H1 (cell line): ENCODE measurements at regions not wholly inside any gene's neighbourhood (a gene's known extent, or its start where the extent isn't known, plus 50 kb on each side); places are given as distances from the start of the nearest gene placed in this dataset.

ENCODE experiments used
- ATF3 ChIP-seq: IDR thresholded peaks from 2 replicates; pipeline ENCODE4 v1.6.1; 2011; ENCODE audit warnings: low read depth, mild to moderate bottlenecking, low read length; ENCODE audit not compliant: insufficient read depth
- BRCA1 ChIP-seq: IDR thresholded peaks from 2 replicates; pipeline ENCODE4 v1.6.1; 2012; ENCODE audit warnings: low read depth, low read length, improper control_type of control experiment
- EGR1 ChIP-seq: IDR thresholded peaks from 2 replicates; pipeline ENCODE4 v1.6.1; 2011; ENCODE audit warnings: low read depth, low read length, borderline replicate concordance
- EZH2 ChIP-seq: fragments of 200-600 bp; sonication (generic); IDR thresholded peaks from 2 replicates; pipeline ENCODE4 v1.7.1; 2012; ENCODE audit warnings: low read depth, mild to moderate bottlenecking, moderate library complexity, low read length, inconsistent platforms; ENCODE audit not compliant: severe bottlenecking
- POLR2A ChIP-seq, 2 experiments: IDR thresholded peaks; 1 replicate in 1 of 2; 2 replicates in 1 of 2; pipeline ENCODE4 v1.6.1; 2011; ENCODE audit warnings: low read depth in 2 of 2, low read length in 2 of 2, mild to moderate bottlenecking in 2 of 2; ENCODE audit errors: control extremely low read depth in 1 of 2
- RFX5 ChIP-seq: IDR thresholded peaks from 2 replicates; pipeline ENCODE4 v1.6.1; 2011; ENCODE audit warnings: low read depth, low read length, improper control_type of control experiment, borderline replicate concordance
- SIN3A ChIP-seq, 2 experiments: IDR thresholded peaks in 1 of 2; conservative IDR thresholded peaks in 1 of 2; 2 replicates each; pipeline ENCODE4 v1.6.1; 2011 to 2012; ENCODE audit warnings: low read length in 2 of 2, improper control_type of control experiment in 1 of 2, low read depth in 1 of 2, mild to moderate bottlenecking in 1 of 2
- SRF ChIP-seq: IDR thresholded peaks from 2 replicates; pipeline ENCODE4 v1.6.1; 2011; ENCODE audit warnings: mild to moderate bottlenecking, low read depth, low read length, moderate library complexity
- TAF1 ChIP-seq: IDR thresholded peaks from 2 replicates; pipeline ENCODE4 v1.6.1; 2011; ENCODE audit warnings: mild to moderate bottlenecking, low read depth, low read length
- TF ChIP-seq, protein P1 (sequence below), 3 experiments: IDR thresholded peaks; 1 replicate in 2 of 3; 2 replicates in 1 of 3; pipeline versions ENCODE4 v1.5.1 to v1.6.1; 2011; ENCODE audit warnings: low read length in 3 of 3, mild to moderate bottlenecking in 3 of 3, inconsistent platforms in 2 of 3, low read depth in 1 of 3, moderate library complexity in 1 of 3; ENCODE audit not compliant: insufficient read depth in 1 of 3; ENCODE audit errors: control extremely low read depth in 1 of 3

GRCh38 chr7:132708470-132708869 lies 132.2 kb upstream of the PLXNA4 start:
- no peak for TF ChIP-seq BRCA1
- TF ChIP-seq, protein P1, sequence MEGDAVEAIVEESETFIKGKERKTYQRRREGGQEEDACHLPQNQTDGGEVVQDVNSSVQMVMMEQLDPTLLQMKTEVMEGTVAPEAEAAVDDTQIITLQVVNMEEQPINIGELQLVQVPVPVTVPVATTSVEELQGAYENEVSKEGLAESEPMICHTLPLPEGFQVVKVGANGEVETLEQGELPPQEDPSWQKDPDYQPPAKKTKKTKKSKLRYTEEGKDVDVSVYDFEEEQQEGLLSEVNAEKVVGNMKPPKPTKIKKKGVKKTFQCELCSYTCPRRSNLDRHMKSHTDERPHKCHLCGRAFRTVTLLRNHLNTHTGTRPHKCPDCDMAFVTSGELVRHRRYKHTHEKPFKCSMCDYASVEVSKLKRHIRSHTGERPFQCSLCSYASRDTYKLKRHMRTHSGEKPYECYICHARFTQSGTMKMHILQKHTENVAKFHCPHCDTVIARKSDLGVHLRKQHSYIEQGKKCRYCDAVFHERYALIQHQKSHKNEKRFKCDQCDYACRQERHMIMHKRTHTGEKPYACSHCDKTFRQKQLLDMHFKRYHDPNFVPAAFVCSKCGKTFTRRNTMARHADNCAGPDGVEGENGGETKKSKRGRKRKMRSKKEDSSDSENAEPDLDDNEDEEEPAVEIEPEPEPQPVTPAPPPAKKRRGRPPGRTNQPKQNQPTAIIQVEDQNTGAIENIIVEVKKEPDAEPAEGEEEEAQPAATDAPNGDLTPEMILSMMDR (IDR thresholded peaks at IDR 0.05; ENCODE audit: control extremely low read depth in 1 of 3, insufficient read depth in 1 of 3, low read depth in 1 of 3, low read length in 3 of 3) = no peak
- no peak for TF ChIP-seq RFX5
- TF ChIP-seq EGR1 = no peak
- no peak for TF ChIP-seq TAF1
- TF ChIP-seq SIN3A (conservative IDR thresholded peaks at IDR 0.05 in 1 of 2, IDR thresholded peaks at IDR 0.05 in 1 of 2; ENCODE audit: low read depth in 1 of 2, low read length in 2 of 2) = no peak
- TF ChIP-seq SRF = no peak
- no peak for TF ChIP-seq EZH2
- TF ChIP-seq POLR2A (IDR thresholded peaks at IDR 0.05; ENCODE audit: control extremely low read depth in 1 of 2, low read depth in 2 of 2, low read length in 2 of 2) = no peak
- TF ChIP-seq ATF3 = no peak
